ENCODE measurements at regions not wholly inside any gene's neighbourhood (a gene's known extent, or its start where the extent isn't known, plus 50 kb on each side); places are given as distances from the start of the nearest gene placed in this dataset.
"Not testable (repeated sequence)": the region's sequence is repeated elsewhere in the genome, so short reads cannot be mapped to it uniquely, and the experiment has no call there.

DNA sequence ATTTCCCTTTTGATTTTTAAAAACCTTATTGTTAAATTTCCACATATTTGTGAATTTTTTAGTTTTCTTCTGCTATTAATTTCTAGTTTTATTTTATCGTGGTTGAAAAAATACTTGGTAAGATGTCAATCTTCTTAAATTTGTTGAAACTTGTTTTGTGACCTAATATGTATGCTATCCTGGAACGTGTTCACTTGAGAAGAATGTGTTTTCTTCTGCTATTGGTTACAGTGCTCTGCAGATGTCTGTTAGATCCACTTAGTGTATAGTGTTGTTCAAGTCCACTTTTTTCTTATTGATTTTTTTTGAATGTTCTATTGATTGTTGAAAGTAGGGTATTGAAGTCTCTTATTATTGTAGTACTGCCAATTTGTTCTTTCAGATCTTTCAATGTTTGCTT is 116.5 kb upstream of the NETO1 start:
- Histone ChIP-seq H3K27me3 (no peaks in the 10 kb centered on the region), H3K4me1 (no peaks in the 10 kb centered on the region), H3K27ac (no peak overlapping the region), H3K9me3 (no peaks in the 10 kb centered on the region), H3K36me3 (no peaks in the 10 kb centered on the region), H3K4me3 (replicated peaks in 1 of 3) (no peak overlapping the region)
- no peak for DNase-seq
- WGBS, 2 donors, result 86% methylated on average over 2 of the region's 2 CpGs
- TF ChIP-seq, protein P1, sequence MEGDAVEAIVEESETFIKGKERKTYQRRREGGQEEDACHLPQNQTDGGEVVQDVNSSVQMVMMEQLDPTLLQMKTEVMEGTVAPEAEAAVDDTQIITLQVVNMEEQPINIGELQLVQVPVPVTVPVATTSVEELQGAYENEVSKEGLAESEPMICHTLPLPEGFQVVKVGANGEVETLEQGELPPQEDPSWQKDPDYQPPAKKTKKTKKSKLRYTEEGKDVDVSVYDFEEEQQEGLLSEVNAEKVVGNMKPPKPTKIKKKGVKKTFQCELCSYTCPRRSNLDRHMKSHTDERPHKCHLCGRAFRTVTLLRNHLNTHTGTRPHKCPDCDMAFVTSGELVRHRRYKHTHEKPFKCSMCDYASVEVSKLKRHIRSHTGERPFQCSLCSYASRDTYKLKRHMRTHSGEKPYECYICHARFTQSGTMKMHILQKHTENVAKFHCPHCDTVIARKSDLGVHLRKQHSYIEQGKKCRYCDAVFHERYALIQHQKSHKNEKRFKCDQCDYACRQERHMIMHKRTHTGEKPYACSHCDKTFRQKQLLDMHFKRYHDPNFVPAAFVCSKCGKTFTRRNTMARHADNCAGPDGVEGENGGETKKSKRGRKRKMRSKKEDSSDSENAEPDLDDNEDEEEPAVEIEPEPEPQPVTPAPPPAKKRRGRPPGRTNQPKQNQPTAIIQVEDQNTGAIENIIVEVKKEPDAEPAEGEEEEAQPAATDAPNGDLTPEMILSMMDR (IDR thresholded peaks at IDR 0.05), result no peak
- TF ChIP-seq POLR2A (IDR thresholded peaks at IDR 0.05), result no peak
- intact Hi-C loops (cut with DNase I), result no loop called here

DNA sequence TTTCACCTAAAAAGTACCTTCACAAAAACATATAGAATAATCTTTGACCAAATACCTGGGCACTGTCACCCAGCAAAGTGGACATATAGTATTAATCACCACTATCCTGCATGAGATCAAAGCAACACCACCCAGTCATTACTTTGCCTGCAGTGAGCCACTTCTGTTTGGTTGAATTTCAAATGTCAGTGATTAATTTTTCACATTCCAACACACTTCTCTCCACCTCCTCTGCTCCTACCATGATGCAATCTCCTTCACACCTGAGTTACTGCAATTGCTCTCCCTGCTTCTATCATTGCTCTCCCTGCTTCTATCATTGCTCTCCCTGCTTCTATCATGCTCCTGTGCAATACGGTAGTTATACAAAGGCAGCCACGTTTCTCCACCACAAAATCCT is 106.1 kb upstream of the NETO1 start:
- Histone ChIP-seq H3K27me3 (no peaks in the 10 kb centered on the region), H3K27ac (no peak overlapping the region), H3K4me1 (no peaks in the 10 kb centered on the region), H3K9me3 (no peaks in the 10 kb centered on the region), H3K36me3 (no peaks in the 10 kb centered on the region), H3K4me3 (replicated peaks in 1 of 3) (no peak overlapping the region)
- TF ChIP-seq POLR2A (IDR thresholded peaks at IDR 0.05), result no peak
- TF ChIP-seq, protein P1 (IDR thresholded peaks at IDR 0.05), result no peak
- intact Hi-C loops (cut with DNase I), result no loop called here
- 76 to 81% methylated on average over 2 of the region's 2 CpGs for WGBS, 2 donors
- no peak for DNase-seq

DNA sequence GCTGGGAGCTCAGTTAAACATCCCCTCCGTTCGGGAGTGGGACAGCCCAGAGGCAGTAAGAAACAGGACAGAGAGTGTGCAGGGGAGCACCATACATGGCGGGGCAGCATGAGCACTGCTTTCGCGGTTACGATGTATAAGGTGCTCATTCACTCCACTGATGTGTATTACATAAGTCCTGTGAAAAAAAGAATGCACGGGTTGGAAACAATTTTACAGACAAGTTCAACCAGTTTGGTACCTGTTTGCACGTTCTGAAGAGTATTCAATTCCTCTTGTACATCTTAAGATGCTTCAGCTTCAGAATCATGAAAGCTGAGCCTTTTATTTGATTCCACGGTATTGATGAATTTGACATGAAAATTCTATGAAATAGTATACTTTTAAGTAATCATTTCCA is 97.8 kb upstream of the NETO1 start:
- Histone ChIP-seq H3K27ac (no peak overlapping the region), H3K9me3 (no peaks in the 10 kb centered on the region), H3K27me3 (no peaks in the 10 kb centered on the region), H3K4me1 (no peaks in the 10 kb centered on the region), H3K4me3 (replicated peaks in 1 of 3) (no peak overlapping the region), H3K36me3 (no peaks in the 10 kb centered on the region)
- no peak for DNase-seq
- 81 to 83% methylated on average over 9 of the region's 9 CpGs for WGBS, 2 donors
- intact Hi-C loops (cut with DNase I), result no loop called here
- TF ChIP-seq POLR2A (IDR thresholded peaks at IDR 0.05), result no peak
- TF ChIP-seq, protein P1 (IDR thresholded peaks at IDR 0.05), result no peak

DNA sequence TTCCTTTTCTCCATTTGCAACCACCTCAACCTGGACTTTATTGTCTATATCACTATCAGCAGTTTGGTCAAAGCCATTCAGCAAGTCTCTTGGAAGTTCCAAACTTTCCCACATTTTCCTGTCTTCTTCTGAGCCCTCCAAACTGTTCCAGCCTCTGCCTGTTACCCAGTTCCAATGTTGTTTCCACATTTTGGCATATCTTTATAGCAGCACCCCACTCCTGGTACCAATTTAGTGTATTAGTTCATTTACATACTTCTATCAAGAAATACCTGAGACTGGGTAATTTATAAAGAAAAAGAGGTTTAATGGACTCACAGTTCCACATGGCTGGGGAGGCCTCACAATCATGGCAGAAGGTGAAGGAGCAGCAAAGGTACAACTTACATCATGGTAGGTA is 90.4 kb upstream of the NETO1 start:
- DNase-seq; H3K4me1 ChIP-seq; H3K9me3 ChIP-seq; H3K27ac ChIP-seq; H3K27me3 ChIP-seq; H3K4me3 ChIP-seq (replicated peaks in 1 of 3); intact Hi-C loops (cut with DNase I); H3K36me3 ChIP-seq: not testable (repeated sequence)

DNA sequence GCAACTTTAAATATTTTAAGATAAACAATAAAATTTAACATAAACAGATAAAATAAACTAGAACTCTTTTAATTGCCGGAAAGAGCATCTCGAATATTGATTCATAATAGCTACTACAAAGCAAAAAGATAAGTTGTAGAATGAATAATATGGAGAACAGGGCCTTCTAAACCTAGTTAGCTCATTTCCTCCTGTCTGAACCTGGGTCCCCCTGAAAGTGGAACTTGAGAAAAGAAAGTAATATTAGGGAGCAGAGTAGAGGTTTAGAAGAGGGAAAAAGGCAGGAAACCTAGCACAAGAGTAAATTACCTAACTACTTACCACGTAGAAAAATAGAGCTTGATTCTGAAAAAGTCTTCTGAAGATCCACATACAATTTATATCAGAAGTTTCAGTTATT is 80.7 kb upstream of the NETO1 start:
- Histone ChIP-seq H3K36me3 (no peaks in the 10 kb centered on the region), H3K27ac (no peak overlapping the region), H3K4me1 (no peaks in the 10 kb centered on the region), H3K27me3 (no peaks in the 10 kb centered on the region), H3K4me3 (replicated peaks in 1 of 3) (no peak overlapping the region), H3K9me3 (no peaks in the 10 kb centered on the region)
- WGBS, 2 donors, result 59 to 73% methylated on average over 3 of the region's 3 CpGs
- intact Hi-C loops (cut with DNase I), result no loop called here
- DNase-seq, result no peak
- TF ChIP-seq POLR2A (IDR thresholded peaks at IDR 0.05), result no peak
- TF ChIP-seq, protein P1 (IDR thresholded peaks at IDR 0.05), result no peak

DNA sequence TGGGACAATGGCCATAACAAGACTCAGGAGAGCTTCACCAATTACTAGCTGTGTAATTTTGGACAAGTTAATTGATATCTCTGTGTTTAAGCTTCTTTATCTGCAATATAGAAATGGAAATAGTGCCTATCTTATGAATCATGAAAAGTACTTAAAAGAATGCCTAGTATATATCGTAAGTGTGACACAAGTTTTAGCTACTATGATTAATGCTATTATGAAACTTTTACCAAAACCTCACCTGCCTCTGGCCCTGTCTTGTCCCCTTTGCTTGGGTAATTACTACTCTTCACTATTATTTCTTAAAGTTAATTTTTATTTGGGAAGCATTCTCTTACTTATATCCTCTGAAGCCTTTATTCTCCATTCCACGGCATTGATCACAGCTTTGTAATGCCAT is 75.0 kb upstream of the NETO1 start:
- intact Hi-C loops (cut with DNase I), result no loop called here
- H3K36me3 ChIP-seq, result no peaks in the 10 kb centered on the region
- H3K4me1 ChIP-seq, result no peaks in the 10 kb centered on the region
- H3K27ac ChIP-seq, result no peak overlapping the region
- TF ChIP-seq POLR2A (IDR thresholded peaks at IDR 0.05), result no peak
- TF ChIP-seq, protein P1 (IDR thresholded peaks at IDR 0.05), result no peak
- no peaks in the 10 kb centered on the region for H3K27me3 ChIP-seq
- WGBS, 2 donors, result 93 to 96% methylated on average over 2 of the region's 2 CpGs
- no peak overlapping the region for H3K4me3 ChIP-seq (replicated peaks in 1 of 3)
- no peaks in the 10 kb centered on the region for H3K9me3 ChIP-seq
- DNase-seq, result no peak

Data from thyroid gland (tissue), 4 donors.